ENCODE measurements at regions not wholly inside any gene's neighbourhood (a gene's known extent, or its start where the extent isn't known, plus 50 kb on each side); places are given as distances from the start of the nearest gene placed in this dataset.

DNA sequence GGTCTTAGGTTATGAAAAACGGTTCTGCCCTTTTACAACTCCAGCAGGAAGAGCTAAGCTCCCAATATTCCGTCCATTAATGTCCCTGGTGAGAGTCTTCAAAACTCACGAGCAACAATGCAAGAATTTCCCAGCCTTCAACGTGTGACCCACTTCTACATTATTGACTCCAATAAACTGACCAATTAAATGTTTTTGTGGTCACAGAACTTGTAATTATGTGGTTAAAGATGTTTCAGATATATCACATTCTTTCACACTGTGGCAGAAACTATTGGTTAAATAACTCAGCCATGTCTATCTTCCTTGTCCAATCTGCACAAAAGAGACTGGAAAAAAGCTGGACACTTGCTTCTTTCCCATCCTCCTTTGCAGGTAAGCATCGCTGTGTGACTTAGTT, 286.6 kb upstream of the ADAMTS9 start:
- no peak for TF ChIP-seq CTCF (IDR thresholded peaks at IDR 0.05; ENCODE audit: insufficient read depth, low read depth, low read length)
- TF ChIP-seq EZH2 (IDR thresholded peaks at IDR 0.05; ENCODE audit: insufficient read depth, low read length) = no peak
